Mucosa of rectum (tissue), 2 donors: ENCODE measurements at regions not wholly inside any gene's neighbourhood (a gene's known extent, or its start where the extent isn't known, plus 50 kb on each side); places are given as distances from the start of the nearest gene placed in this dataset.

Experiments
- H3K27ac ChIP-seq, 2 donors: one replicate each; pipeline ENCODE4 v1.7.0; 2013; ENCODE audit warnings: inconsistent platforms in 2 of 2, low read depth in 2 of 2, low read length in 2 of 2
- H3K27me3 ChIP-seq, 2 donors: one replicate each; pipeline ENCODE4 v1.7.0; 2013; ENCODE audit warnings: low read length in 2 of 2; ENCODE audit not compliant: control insufficient read depth in 2 of 2, insufficient read depth in 2 of 2
- H3K36me3 ChIP-seq, 2 donors: one replicate each; pipeline ENCODE4 v1.7.0; 2013; ENCODE audit warnings: low read length in 2 of 2; ENCODE audit not compliant: control insufficient read depth in 2 of 2, insufficient read depth in 2 of 2
- H3K4me1 ChIP-seq, 2 donors: one replicate each; pipeline ENCODE4 v1.7.0; 2013; ENCODE audit warnings: low read length in 2 of 2, mild to moderate bottlenecking in 1 of 2; ENCODE audit not compliant: control insufficient read depth in 2 of 2, insufficient read depth in 2 of 2
- H3K4me3 ChIP-seq, 2 donors: one replicate each; pipeline ENCODE4 v1.7.0; 2013; ENCODE audit warnings: low read length in 2 of 2
- H3K9ac ChIP-seq, 2 donors: one replicate each; pipeline ENCODE4 v1.7.0; 2013; ENCODE audit warnings: low read length in 2 of 2, low read depth in 1 of 2, mild to moderate bottlenecking in 1 of 2
- H3K9me3 ChIP-seq, 2 donors: one replicate each; pipeline ENCODE4 v1.7.0; 2013; ENCODE audit warnings: low read length in 2 of 2; ENCODE audit not compliant: control insufficient read depth in 2 of 2
- donor health status: healthy.
- donor health status: Normal muscosa, but diverticular disease.

DNA sequence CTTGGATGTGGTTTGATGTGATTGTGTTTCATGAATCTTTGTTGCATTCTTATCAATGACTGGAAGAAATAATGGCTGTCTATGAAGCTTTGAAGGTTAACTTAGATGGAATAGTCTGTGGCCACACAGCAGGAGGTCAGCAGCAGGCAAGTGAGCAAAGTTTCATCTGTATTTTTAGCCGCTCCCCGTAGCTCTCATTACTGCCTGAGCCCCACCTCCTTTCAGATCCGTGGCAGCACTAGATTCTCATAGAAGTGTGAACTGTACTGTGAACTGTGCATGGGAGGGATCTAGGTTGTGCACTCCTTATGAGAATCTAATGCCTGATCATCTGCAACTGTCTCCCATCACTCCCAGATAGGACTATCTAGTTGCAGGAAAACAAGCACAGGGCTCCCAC, 660.2 kb downstream of the EPHA7 start:
- no peaks in the 10 kb centered on the region for H3K27me3 ChIP-seq
- no peak overlapping the region for H3K27ac ChIP-seq
- H3K36me3 ChIP-seq: no peaks in the 10 kb centered on the region
- no peaks in the 10 kb centered on the region for H3K4me1 ChIP-seq
- no peaks in the 10 kb centered on the region for H3K9me3 ChIP-seq
- no peak overlapping the region for H3K4me3 ChIP-seq
- H3K9ac ChIP-seq: no peak overlapping the region

DNA sequence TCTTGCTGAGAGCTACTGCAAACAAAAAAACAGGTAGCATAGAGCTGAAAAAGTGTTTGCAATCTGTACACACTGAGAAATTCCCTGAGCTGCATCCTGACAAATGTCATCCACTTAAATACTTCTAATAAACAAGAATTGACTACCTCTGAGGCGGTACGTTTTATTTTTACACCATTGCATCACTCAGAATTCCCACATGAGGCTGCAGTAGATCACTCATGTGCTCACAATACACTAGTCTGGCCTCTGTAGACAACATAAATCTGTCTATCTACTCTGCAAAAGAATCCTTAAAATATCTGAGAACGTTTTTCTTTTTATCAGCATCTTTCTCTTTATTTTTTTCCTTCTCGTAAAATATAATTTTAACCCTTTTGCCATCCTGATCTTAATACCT, 661.4 kb downstream of the EPHA7 start:
- Histone ChIP-seq H3K4me1 (no peaks in the 10 kb centered on the region), H3K4me3 (no peak overlapping the region), H3K9me3 (peaks cover 0 to 4% of the 10 kb centered on the region in 2 donors), H3K9ac (no peak overlapping the region), H3K27me3 (no peaks in the 10 kb centered on the region), H3K36me3 (no peaks in the 10 kb centered on the region), H3K27ac (no peak overlapping the region)

DNA sequence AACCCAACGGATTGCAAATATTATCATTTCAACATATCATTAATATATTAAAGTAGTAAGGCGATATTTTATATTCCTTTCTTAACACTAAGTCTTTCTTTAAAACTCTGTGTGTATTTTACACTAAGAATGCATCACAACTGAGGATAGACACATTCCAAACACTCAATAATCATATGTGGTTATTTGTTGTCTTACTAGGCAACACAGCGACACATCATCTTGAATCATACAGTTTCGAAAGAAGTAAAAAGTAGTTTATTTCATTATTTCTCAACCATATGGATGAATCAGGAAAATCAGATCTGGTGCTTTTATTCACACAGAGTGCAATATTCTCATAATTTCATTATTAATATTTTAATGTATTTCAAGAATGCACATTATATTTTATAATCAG, 662.4 kb downstream of the EPHA7 start:
- H3K36me3 ChIP-seq: no peaks in the 10 kb centered on the region
- no peak overlapping the region for H3K4me3 ChIP-seq
- no peak overlapping the region for H3K27ac ChIP-seq
- H3K9ac ChIP-seq: no peak overlapping the region
- no peaks in the 10 kb centered on the region for H3K27me3 ChIP-seq
- peaks cover 0 to 4% of the 10 kb centered on the region in 2 donors for H3K9me3 ChIP-seq
- H3K4me1 ChIP-seq: no peaks in the 10 kb centered on the region

DNA sequence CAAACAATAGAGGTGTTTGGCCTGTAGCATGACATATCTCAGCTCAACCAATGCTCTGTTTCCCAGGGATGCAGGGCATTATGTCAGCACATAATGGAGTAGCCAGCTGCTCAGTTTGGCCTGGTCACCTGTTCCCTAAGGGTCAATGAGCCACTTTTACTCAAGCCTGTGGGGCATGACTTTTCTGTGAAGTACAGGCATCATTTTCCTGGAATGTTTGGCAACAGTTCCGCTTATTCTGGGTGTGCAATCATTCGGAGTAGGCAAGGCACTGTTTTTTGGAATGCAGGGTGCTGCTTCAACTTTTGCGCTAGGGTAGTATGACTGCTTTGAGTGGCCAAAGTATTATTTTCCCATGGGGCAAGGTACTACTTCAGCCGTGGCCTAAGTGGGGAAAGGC, 665.4 kb downstream of the EPHA7 start:
- Histone ChIP-seq H3K4me1 (no peaks in the 10 kb centered on the region), H3K27ac (no peak overlapping the region), H3K9me3 (peaks cover 0 to 4% of the 10 kb centered on the region in 2 donors), H3K9ac (no peak overlapping the region), H3K4me3 (no peak overlapping the region), H3K36me3 (no peaks in the 10 kb centered on the region), H3K27me3 (no peaks in the 10 kb centered on the region)

DNA sequence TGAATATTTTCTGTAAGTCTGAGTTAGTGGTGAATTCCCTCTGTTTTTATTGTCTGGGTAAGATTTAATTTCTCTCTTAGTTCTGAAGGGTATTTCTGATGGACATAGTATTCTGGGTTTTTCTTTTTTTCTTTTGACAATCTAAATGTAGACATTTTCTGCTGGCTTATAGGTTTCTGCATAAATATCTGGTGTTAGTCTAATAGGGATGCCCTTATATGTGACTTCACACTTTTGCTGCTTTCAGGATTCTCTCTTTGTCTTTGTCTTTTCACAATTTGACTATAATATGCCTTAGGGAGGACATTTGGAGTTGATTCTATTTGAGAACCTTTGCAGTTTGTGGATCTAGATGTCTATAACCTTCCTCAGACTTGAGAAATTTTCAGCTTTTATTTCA, 667.2 kb downstream of the EPHA7 start:
- H3K9ac ChIP-seq: no peak overlapping the region
- no peaks in the 10 kb centered on the region for H3K36me3 ChIP-seq
- no peaks in the 10 kb centered on the region for H3K27me3 ChIP-seq
- H3K9me3 ChIP-seq: peaks cover 0 to 4% of the 10 kb centered on the region in 2 donors
- no peak overlapping the region for H3K27ac ChIP-seq
- H3K4me3 ChIP-seq: no peak overlapping the region
- H3K4me1 ChIP-seq: no peaks in the 10 kb centered on the region

DNA sequence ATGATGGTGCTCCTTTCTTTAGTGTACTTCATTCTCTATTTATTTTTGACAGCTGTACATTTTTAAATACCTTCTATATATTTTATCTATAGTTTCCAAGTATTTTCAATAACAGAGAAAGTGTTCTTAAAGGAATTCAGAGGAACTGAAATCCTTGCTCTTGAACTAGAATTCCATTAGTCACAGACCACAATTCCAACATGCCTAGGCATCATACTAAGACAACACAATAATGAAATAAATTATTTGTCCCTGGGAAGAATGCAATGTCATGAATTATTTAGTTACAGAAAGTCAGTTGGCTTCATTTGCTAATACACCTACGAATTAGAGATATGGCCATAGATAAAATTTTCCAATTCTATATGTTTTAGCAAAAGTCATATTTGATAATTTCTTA, 671.2 kb downstream of the EPHA7 start:
- no peak overlapping the region for H3K9ac ChIP-seq
- no peaks in the 10 kb centered on the region for H3K4me1 ChIP-seq
- H3K27ac ChIP-seq: no peak overlapping the region
- H3K36me3 ChIP-seq: no peaks in the 10 kb centered on the region
- peaks cover 0 to under 1% of the 10 kb centered on the region in 2 donors for H3K9me3 ChIP-seq
- H3K4me3 ChIP-seq: no peak overlapping the region
- no peaks in the 10 kb centered on the region for H3K27me3 ChIP-seq

DNA sequence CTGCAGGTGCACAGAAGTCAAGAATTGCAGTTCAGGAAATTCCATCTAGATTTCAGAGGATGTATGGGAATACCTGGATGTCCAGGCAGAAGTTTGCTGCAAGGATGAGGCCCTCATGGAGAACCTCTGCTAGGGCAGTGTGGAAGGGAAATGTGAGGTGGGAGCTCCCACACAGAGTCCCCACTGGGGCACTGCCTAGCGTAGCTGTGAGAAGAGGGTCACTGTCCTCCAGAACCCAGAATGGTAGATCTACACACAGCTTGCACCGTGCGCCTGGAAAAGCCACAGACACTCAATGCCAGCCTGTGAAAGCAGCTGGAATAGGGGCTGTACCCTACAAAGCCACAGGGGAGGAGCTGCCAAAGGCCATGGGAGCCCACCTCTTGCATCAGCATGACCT, 681.4 kb downstream of the EPHA7 start:
- H3K4me1 ChIP-seq: no peaks in the 10 kb centered on the region
- no peak overlapping the region for H3K4me3 ChIP-seq
- H3K9me3 ChIP-seq: no peaks in the 10 kb centered on the region
- no peaks in the 10 kb centered on the region for H3K27me3 ChIP-seq
- no peak overlapping the region for H3K9ac ChIP-seq
- no peak overlapping the region for H3K27ac ChIP-seq
- no peaks in the 10 kb centered on the region for H3K36me3 ChIP-seq

DNA sequence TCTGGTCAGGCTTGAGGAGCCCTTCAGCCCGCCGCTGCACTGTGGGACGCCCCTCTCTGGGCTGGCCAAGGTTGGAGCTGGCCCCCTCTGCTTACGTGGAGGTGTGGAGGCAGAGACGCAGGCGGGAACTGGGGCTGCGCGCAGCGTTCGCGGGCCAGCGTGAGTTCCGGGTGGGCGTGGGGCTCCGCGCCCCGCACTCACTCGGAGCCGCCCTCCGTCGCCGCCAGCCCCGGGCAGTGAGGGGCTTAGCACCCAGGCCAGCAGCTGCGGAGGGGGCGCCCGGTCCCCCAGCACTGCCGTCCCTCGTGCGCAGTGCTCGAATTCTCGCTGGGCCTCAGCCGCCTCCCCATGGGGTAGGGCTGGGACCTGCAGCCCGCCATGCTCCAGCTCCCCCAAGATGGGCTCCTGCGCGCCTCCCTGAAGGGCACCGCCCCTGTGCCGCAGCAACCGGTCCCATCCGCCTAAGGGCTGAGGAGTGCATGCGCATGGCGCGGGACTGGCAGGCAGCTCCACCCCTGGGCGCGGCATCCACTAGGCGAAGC, 695.9 kb downstream of the EPHA7 start:
- H3K9ac ChIP-seq: no peak overlapping the region
- H3K9me3 ChIP-seq: peaks cover 0 to 4% of the 10 kb centered on the region in 2 donors
- H3K4me3 ChIP-seq: no peak overlapping the region
- H3K4me1 ChIP-seq: no peaks in the 10 kb centered on the region
- no peak overlapping the region for H3K27ac ChIP-seq
- no peaks in the 10 kb centered on the region for H3K27me3 ChIP-seq
- no peaks in the 10 kb centered on the region for H3K36me3 ChIP-seq

DNA sequence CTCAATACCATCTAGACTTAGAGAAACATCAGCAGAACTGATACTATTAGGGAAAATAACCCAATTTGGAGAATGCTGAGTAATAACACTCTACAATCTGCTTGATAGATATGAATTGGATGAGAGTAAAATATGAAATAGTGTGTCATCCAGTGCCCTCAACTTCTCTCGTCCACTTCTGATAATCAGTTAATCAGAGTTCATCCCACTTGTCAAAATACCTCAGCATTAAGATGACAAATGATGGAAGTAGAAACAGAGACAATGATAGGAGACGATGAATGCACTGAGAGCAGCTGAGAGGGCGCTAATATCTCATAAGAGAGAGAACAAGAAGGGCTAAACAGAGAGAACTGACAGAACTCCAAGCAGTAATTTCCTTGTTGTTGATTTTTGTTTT, 699.6 kb downstream of the EPHA7 start:
- no peaks in the 10 kb centered on the region for H3K4me1 ChIP-seq
- no peak overlapping the region for H3K27ac ChIP-seq
- peaks cover 0 to 4% of the 10 kb centered on the region in 2 donors for H3K9me3 ChIP-seq
- no peaks in the 10 kb centered on the region for H3K36me3 ChIP-seq
- no peak overlapping the region for H3K9ac ChIP-seq
- H3K27me3 ChIP-seq: no peaks in the 10 kb centered on the region
- H3K4me3 ChIP-seq: no peak overlapping the region

DNA sequence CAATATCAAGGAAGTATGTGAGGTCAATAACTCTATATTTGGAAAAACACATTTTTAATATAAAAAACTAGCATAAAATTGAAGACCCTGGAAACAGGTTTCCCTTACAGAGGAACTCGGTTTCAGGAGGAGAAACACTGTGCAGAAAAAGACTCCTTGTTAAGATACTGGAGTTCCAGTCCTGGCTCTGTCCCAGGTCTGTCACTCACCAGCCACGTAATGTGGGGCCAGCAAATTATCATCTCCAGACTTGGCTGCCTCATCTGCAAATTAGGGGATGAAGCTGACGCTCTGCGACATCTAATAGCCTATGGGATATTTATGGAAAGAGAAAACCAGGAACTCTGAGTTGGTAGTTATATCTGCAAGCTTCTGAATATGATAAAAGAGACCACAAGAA, 702.7 kb downstream of the EPHA7 start:
- no peaks in the 10 kb centered on the region for H3K27me3 ChIP-seq
- no peaks in the 10 kb centered on the region for H3K4me1 ChIP-seq
- no peak overlapping the region for H3K27ac ChIP-seq
- peaks cover 0 to 4% of the 10 kb centered on the region in 2 donors for H3K9me3 ChIP-seq
- no peak overlapping the region for H3K4me3 ChIP-seq
- no peak overlapping the region for H3K9ac ChIP-seq
- no peaks in the 10 kb centered on the region for H3K36me3 ChIP-seq

DNA sequence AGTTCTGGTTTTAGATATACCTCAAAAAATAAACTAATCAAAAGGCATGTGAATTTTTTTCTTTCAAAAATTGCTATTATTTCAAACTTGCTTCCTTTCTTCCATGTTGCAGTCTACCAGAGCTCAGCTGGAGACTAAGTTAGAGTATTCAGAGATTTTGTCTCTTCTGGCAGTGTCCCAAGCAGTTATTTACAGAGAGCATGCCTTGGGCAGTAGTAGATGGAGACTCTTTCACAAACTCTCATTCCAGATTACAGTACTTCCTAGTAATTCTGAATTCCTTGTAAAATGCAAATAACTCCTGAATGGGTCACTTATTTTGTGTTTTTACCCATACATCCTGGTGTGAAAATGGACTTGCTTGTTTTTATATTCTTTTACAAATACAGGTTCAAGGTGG, 703.4 kb downstream of the EPHA7 start:
- Histone ChIP-seq H3K27ac (no peak overlapping the region), H3K9ac (no peak overlapping the region), H3K9me3 (peaks cover 0 to 3% of the 10 kb centered on the region in 2 donors), H3K4me1 (no peaks in the 10 kb centered on the region), H3K4me3 (no peak overlapping the region), H3K27me3 (no peaks in the 10 kb centered on the region), H3K36me3 (no peaks in the 10 kb centered on the region)
